BJ (cell line): ENCODE measurements at regions not wholly inside any gene's neighbourhood (a gene's known extent, or its start where the extent isn't known, plus 50 kb on each side); places are given as distances from the start of the nearest gene placed in this dataset.
A peak's percentile ranks its signal among the peaks of the same experiment; 100 is the strongest.
"Not testable (repeated sequence)": the region's sequence is repeated elsewhere in the genome, so short reads cannot be mapped to it uniquely, and the experiment has no call there.

ENCODE experiments used
- CTCF ChIA-PET: fragments of 350-600 bp; formaldehyde crosslinking; extraction: SDS; loops from one replicate; lab custom pipeline; 2021; ENCODE audit warnings: antibody characterized with exemption, inconsistent platforms; lab: Yijun Ruan, JAX
- POLR2A ChIA-PET: fragments of 300-600 bp; sonication (Branson Sonifier 250); formaldehyde crosslinking; extraction: SDS; loops from one replicate; lab custom pipeline; 2021; ENCODE audit warnings: antibody characterized with exemption; lab: Charles Lee
- DNase-seq: peaks from one replicate; pipeline ENCODE4 v3.0.0-alpha.2; 2011; ENCODE audit warnings: low read depth
- H3K27me3 ChIP-seq: 2 replicates; pipeline ENCODE4 v1.6.0; 2011; ENCODE audit warnings: low read length; ENCODE audit not compliant: control insufficient read depth, insufficient read depth
- H3K36me3 ChIP-seq: 2 replicates; pipeline ENCODE4 v1.5.1; 2011; ENCODE audit warnings: low read length; ENCODE audit not compliant: control insufficient read depth, insufficient read depth
- H3K4me3 ChIP-seq: 2 replicates; pipeline ENCODE4 v1.5.1; 2011; ENCODE audit warnings: low read depth, mild to moderate bottlenecking, control low read depth, low read length
- CTCF ChIP-seq: IDR thresholded peaks from 2 replicates; pipeline ENCODE4 v1.5.1; 2011; ENCODE audit warnings: low read depth, mild to moderate bottlenecking, control low read depth, inconsistent platforms, low read length, moderate library complexity; ENCODE audit not compliant: insufficient read depth

- ChIA-PET CTCF (no interaction called here), POLR2A (no interaction called here)
- Histone ChIP-seq H3K4me3 (no peak overlapping the region), H3K36me3 (no peaks in the 10 kb centered on the region), H3K27me3 (peaks cover 2% of the 10 kb centered on the region; the same call in 1 of the 2 replicates)
- no peak for TF ChIP-seq CTCF
- DNase-seq = no peak
These were observed 398.2 kb upstream of the FRG2C start for GRCh38 chr3:75265897-75266296.

GRCh38 chr3:75268576-75268975 is 395.6 kb upstream of the FRG2C start:
- DNase-seq, H3K36me3 ChIP-seq, H3K4me3 ChIP-seq, H3K27me3 ChIP-seq, POLR2A ChIA-PET: not testable (repeated sequence)
- CTCF ChIA-PET = interaction anchor here (0.7 kb wide), 1 partner anchor 13 kb away, joined by 5 read pairs; no protein-coding TSS in a partner anchor

GRCh38 chr3:75272237-75272636 is 391.9 kb upstream of the FRG2C start:
- DNase-seq, H3K4me3 ChIP-seq, H3K36me3 ChIP-seq, POLR2A ChIA-PET, H3K27me3 ChIP-seq: not testable (repeated sequence)
- CTCF ChIA-PET = interaction anchor here (0.6 kb wide), 1 partner anchor 20 kb away, joined by 3 read pairs; no protein-coding TSS in a partner anchor

GRCh38 chr3:75272691-75273090 is 391.4 kb upstream of the FRG2C start:
- no peak for TF ChIP-seq CTCF
- Histone ChIP-seq H3K36me3 (no peaks in the 10 kb centered on the region), H3K4me3 (no peak overlapping the region), H3K27me3 (0 out of 2 replicates have a peak, but pooled peaks cover 2% of the 10 kb centered on the region)
- DNase-seq = peak; percentile 6
- POLR2A ChIA-PET = no interaction called here
- CTCF ChIA-PET = interaction anchor here (0.6 kb wide), 1 partner anchor 20 kb away, joined by 3 read pairs; no protein-coding TSS in a partner anchor

- H3K36me3 ChIP-seq, H3K4me3 ChIP-seq, H3K27me3 ChIP-seq, POLR2A ChIA-PET: not testable (repeated sequence)
- CTCF ChIA-PET = interaction anchor here (1.2 to 1.6 kb wide), 2 partner anchors 8 to 144 kb away, joined by 4 to 6 read pairs; no protein-coding TSS in a partner anchor
- DNase-seq = peak; percentile 62
These were observed 378.5 kb upstream of the FRG2C start for GRCh38 chr3:75285531-75286148.

GRCh38 chr3:75288972-75289574 is 375.1 kb upstream of the FRG2C start:
- H3K4me3 ChIP-seq, CTCF ChIA-PET, H3K36me3 ChIP-seq, POLR2A ChIA-PET, DNase-seq, H3K27me3 ChIP-seq: not testable (repeated sequence)

- DNase-seq = no peak
- POLR2A ChIA-PET = no interaction called here
- Histone ChIP-seq H3K36me3 (no peaks in the 10 kb centered on the region), H3K4me3 (no peak overlapping the region), H3K27me3 (no peaks in the 10 kb centered on the region)
- TF ChIP-seq CTCF = peak; percentile 74
- CTCF ChIA-PET = interaction anchor here (0.7 to 2.6 kb wide), 14 partner anchors 9 to 286 kb away, joined by 3 to 21 read pairs (median 4); no protein-coding TSS in a partner anchor
These were observed 370.0 kb upstream of the FRG2C start for GRCh38 chr3:75294124-75294523.
